PC-9 (cell line): ENCODE measurements at regions not wholly inside any gene's neighbourhood (a gene's known extent, or its start where the extent isn't known, plus 50 kb on each side); places are given as distances from the start of the nearest gene placed in this dataset.
A peak's percentile ranks its signal among the peaks of the same experiment; 100 is the strongest.

ENCODE experiments used
- BruUV-seq: library from RNA; stranded (reverse); fragments of 400-500 nt; replicated peaks from 2 replicates; lab custom pipeline; 2021; lab: Mats Ljungman, UMichigan
- CTCF ChIA-PET: fragments of 300-600 bp; sonication (Branson Sonifier 250); formaldehyde crosslinking; loops from one replicate; lab custom pipeline; 2022; ENCODE audit warnings: antibody characterized with exemption; lab: Charles Lee
- POLR2A ChIA-PET: fragments of 300-600 bp; sonication (Branson Sonifier 250); formaldehyde crosslinking; loops from one replicate; lab custom pipeline; 2022; ENCODE audit warnings: antibody characterized with exemption; ENCODE audit not compliant: unreplicated experiment; lab: Charles Lee
- DNase-seq, 2 experiments: peaks; one replicate each; pipeline versions ENCODE4 v3.0.0 to v3.0.0-alpha.2; 2015 to 2022; ENCODE audit warnings: mixed read lengths in 1 of 2
- H2AFZ ChIP-seq: fragments of 200-600 bp; sonication (generic); 2 replicates; pipeline ENCODE4 v1.8.1; 2017; ENCODE audit warnings: antibody characterized with exemption
- H3F3A ChIP-seq: fragments of 200-600 bp; sonication (generic); 2 replicates; pipeline ENCODE4 v1.8.1; 2017; ENCODE audit warnings: antibody characterized with exemption, mild to moderate bottlenecking, low read depth; ENCODE audit not compliant: insufficient read depth
- H3K27ac ChIP-seq: fragments of 200-600 bp; sonication (generic); 2 replicates; pipeline ENCODE4 v1.6.1; 2016; ENCODE audit warnings: mixed run types
- H3K27me3 ChIP-seq: fragments of 200-600 bp; sonication (generic); 2 replicates; pipeline ENCODE4 v1.6.1; 2016; ENCODE audit warnings: low read depth, mixed run types; ENCODE audit not compliant: insufficient read depth
- H3K36me3 ChIP-seq: fragments of 200-600 bp; sonication (generic); 2 replicates; pipeline ENCODE4 v1.6.1; 2016; ENCODE audit warnings: low read depth, mixed run types
- H3K4me1 ChIP-seq: fragments of 200-600 bp; sonication (generic); replicated peaks from 2 replicates; pipeline ENCODE4 v1.6.1; 2016; ENCODE audit warnings: mixed run types; ENCODE audit not compliant: insufficient read depth
- H3K4me2 ChIP-seq: fragments of 200-600 bp; sonication (generic); 2 replicates; pipeline ENCODE4 v1.6.1; 2017; ENCODE audit warnings: mixed run types
- H3K4me3 ChIP-seq: fragments of 200-600 bp; sonication (generic); 2 replicates; pipeline ENCODE4 v1.6.1; 2016; ENCODE audit warnings: mixed run types
- H3K79me2 ChIP-seq: fragments of 200-600 bp; sonication (generic); 2 replicates; pipeline ENCODE4 v1.6.1; 2017; ENCODE audit warnings: low read depth, mixed run types
- H3K9me2 ChIP-seq: fragments of 200-600 bp; sonication (generic); 2 replicates; pipeline ENCODE4 v1.8.1; 2017; ENCODE audit warnings: mild to moderate bottlenecking; ENCODE audit not compliant: insufficient read depth
- H3K9me3 ChIP-seq: fragments of 200-600 bp; sonication (generic); 2 replicates; pipeline ENCODE4 v1.8.1; 2016; ENCODE audit warnings: low read depth; ENCODE audit not compliant: insufficient read depth
- H4K20me1 ChIP-seq: fragments of 200-600 bp; sonication (generic); 2 replicates; pipeline ENCODE4 v1.8.1; 2017; ENCODE audit not compliant: insufficient read depth
- CTCF ChIP-seq: fragments of 200-600 bp; sonication (generic); conservative IDR thresholded peaks from 2 replicates; pipeline ENCODE4 v1.6.1; 2017; ENCODE audit warnings: mixed run types, antibody characterized with exemption, mild to moderate bottlenecking, moderate library complexity
- EZH2 ChIP-seq: fragments of 200-600 bp; sonication (generic); IDR thresholded peaks from 2 replicates; pipeline ENCODE4 v1.8.0; 2017; ENCODE audit warnings: antibody characterized with exemption, low read depth
- intact Hi-C: fragments of 100-400 bp; cut with micrococcal nuclease; formaldehyde crosslinking; loops from one replicate; pipeline ENCODE4 v1.10.0; 2022; ENCODE audit not compliant: unreplicated experiment

GRCh38 chr6:71405416-71405815 lies 116.8 kb downstream of the OGFRL1 start:
- H3K9me3 ChIP-seq: no peaks in the 10 kb centered on the region; the same call in 1 of the 2 replicates
- H3K4me1 ChIP-seq: peaks cover 91% of the 10 kb centered on the region
- peak overlapping the region; percentile 98 for H3K27ac ChIP-seq
- no peak for TF ChIP-seq CTCF
- no peak for TF ChIP-seq EZH2
- H3F3A ChIP-seq: peaks cover 46% of the 10 kb centered on the region
- H3K79me2 ChIP-seq: peaks cover 39% of the 10 kb centered on the region
- 0 out of 2 replicates have a peak, but pooled peaks cover 3% of the 10 kb centered on the region for H3K9me2 ChIP-seq
- H4K20me1 ChIP-seq: no peaks in the 10 kb centered on the region
- ChIA-PET POLR2A (interaction anchor here (0.5 to 1.0 kb wide), 4 partner anchors 63 to 1808 kb away, joined by 3 to 6 read pairs (median 4); no protein-coding TSS in a partner anchor), CTCF (interaction anchor here (1.2 kb wide), 1 partner anchor 14 kb away, joined by 3 read pairs; no protein-coding TSS in a partner anchor)
- peak overlapping the region; percentile 80 for H3K4me2 ChIP-seq
- DNase-seq: no peak
- H3K4me3 ChIP-seq: no peak overlapping the region; the same call in 1 of the 2 replicates
- H3K27me3 ChIP-seq: no peaks in the 10 kb centered on the region
- H2AFZ ChIP-seq: no peak overlapping the region
- intact Hi-C loops: loop anchor here (2.0 kb wide), 1 partner anchor 19 kb away; no protein-coding TSS in a partner anchor
- no TSS peak for BruUV-seq
- H3K36me3 ChIP-seq: peaks cover 30% of the 10 kb centered on the region; the same call in 1 of the 2 replicates

GRCh38 chr6:71406865-71407860 lies 118.6 kb downstream of the OGFRL1 start:
- no TSS peak for BruUV-seq
- DNase-seq: peak; percentile 47 to 56
- Histone ChIP-seq H3K9me2 (0 out of 2 replicates have a peak, but pooled peaks cover 3% of the 10 kb centered on the region), H4K20me1 (no peaks in the 10 kb centered on the region), H3K9me3 (no peaks in the 10 kb centered on the region; the same call in 1 of the 2 replicates), H3K4me1 (peaks cover 89% of the 10 kb centered on the region), H3K27ac (peak overlapping the region; percentile 98), H3K36me3 (peaks cover 41% of the 10 kb centered on the region; the same call in 1 of the 2 replicates), H3K4me2 (peak overlapping the region; percentile 80), H3K79me2 (peaks cover 30% of the 10 kb centered on the region), H3K27me3 (no peaks in the 10 kb centered on the region), H3F3A (peaks cover 46% of the 10 kb centered on the region), H2AFZ (no peak overlapping the region), H3K4me3 (no peak overlapping the region)
- intact Hi-C loops: no loop called here
- ChIA-PET POLR2A (interaction anchor here (0.6 to 0.7 kb wide), 2 partner anchors 62 to 82 kb away, joined by 3 read pairs; no protein-coding TSS in a partner anchor), CTCF (no interaction called here)
- no peak for TF ChIP-seq CTCF
- no peak for TF ChIP-seq EZH2
